Left kidney (tissue), 1 donor: ENCODE measurements at regions not wholly inside any gene's neighbourhood (a gene's known extent, or its start where the extent isn't known, plus 50 kb on each side); places are given as distances from the start of the nearest gene placed in this dataset.
A peak's percentile ranks its signal among the peaks of the same experiment; 100 is the strongest.
"Not testable (repeated sequence)": the region's sequence is repeated elsewhere in the genome, so short reads cannot be mapped to it uniquely, and the experiment has no call there.

Source experiments
- DNase-seq: peaks from one replicate; pipeline ENCODE4 v3.0.0-alpha.2; 2013

- peak; percentile 52 for DNase-seq
Measured at GRCh38 chr2:12543978-12544558, 172.7 kb upstream of the TRIB2 start.

DNA sequence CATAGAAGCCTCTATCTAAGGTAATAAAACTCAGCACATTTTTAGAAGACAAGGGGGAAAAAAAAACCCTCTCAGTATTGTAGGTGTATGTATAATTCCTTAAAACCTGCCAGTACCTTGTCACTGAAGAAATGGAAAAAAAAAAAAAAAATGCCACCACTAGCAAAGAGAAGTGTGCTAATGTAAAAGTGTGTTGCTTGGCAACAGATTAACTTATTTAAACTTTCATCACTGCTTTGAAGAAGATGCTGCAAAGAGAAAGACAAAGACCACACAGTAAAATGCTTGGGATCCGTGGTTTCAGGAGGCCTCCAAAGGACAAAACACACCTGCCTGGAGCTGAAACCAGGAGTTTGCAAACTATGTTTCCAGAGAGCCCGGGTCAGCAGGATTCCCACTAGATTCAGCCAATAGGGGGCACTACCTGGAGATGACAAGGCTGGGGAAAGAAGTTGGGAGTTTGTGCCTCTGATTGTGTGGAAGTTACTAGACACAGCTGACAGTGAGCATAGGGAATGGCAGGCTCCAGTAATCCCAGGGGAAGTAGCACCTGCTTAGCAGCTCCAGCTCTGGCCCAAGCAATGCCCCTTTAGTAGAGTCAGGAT lies 169.1 kb upstream of the TRIB2 start:
- no peak for DNase-seq

- DNase-seq: no peak
Measured at GRCh38 chr2:12548906-12549305, 167.8 kb upstream of the TRIB2 start.

- DNase-seq: no peak
Measured at GRCh38 chr2:12549641-12550040, 167.1 kb upstream of the TRIB2 start.

GRCh38 chr2:12552092-12552491 lies 164.6 kb upstream of the TRIB2 start:
- DNase-seq: no peak

DNA sequence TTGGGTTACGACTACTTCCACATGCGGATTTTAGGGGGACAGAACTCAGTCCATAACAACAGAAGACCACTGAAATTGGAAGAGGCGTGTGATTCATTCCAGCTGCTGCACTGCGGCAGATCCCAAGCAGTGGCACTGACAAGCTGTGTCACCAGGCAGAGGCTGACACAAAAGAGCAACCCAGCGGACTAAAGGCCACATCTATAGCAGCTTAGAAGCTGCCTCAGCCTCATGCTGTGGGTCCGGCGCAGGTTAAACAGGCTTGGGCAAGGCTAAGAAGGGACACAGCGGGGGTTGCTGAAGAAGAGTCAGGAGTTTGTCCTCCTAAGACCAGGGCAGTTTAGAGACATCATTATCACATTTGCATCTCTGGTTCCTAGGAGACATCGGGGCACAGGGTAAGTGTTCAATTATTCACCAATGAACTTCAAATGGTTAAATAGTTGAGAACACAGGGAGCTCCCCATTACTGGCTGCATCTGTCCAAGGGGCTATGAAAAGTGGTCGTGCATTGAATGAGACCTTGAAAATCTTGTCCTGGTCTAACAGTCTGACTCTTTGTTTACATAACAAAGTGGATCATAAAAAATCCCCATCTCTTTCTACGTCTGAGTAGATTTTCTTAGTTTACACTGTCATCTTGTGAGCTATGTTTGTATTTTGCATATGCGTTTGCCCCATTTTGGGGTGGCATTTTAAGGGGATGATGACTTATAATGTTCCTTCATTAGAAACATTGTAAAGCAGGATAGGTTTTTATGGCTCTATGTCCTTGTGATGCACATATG lies 162.3 kb upstream of the TRIB2 start:
- no peak for DNase-seq

GRCh38 chr2:12555012-12555645 lies 161.6 kb upstream of the TRIB2 start:
- no peak for DNase-seq

DNA sequence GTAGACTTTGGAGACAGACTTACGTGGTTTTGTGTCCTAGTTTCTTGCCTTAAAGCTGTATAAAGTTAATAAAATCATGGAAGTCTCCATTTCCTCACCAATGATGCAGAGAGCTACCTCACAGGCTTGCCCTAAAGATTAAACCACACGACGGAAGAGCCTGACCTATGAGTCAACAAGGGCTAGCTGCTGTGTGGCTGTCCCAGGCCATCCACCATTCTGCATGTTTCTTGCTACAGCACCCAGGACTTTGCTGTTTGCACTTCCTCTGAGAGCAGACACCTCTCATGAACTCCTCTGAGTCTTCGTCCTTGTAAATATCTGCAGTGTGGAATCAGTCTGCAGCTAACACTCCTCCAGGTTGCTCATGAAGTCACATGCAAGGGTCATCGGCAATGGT lies 160.0 kb upstream of the TRIB2 start:
- no peak for DNase-seq

DNA sequence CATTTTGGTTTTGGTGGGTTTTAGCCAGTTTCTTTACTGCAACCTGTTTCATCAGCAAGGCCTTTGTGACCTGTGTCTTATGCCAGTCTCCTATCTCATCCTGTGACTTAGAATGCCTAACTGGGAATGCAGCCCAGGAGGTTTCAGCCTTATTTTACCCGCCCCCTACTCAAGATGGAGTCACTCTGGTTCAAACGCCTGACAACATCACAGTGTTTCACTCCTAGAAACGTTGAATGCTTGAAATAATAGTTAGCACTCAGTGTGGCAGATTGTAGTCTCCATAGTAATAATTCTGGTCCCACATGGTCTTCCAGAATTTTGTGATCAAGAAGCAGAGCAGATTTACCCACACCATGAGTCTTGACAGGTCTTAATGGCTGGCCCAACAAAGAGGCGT lies 159.0 kb upstream of the TRIB2 start:
- no peak for DNase-seq

DNA sequence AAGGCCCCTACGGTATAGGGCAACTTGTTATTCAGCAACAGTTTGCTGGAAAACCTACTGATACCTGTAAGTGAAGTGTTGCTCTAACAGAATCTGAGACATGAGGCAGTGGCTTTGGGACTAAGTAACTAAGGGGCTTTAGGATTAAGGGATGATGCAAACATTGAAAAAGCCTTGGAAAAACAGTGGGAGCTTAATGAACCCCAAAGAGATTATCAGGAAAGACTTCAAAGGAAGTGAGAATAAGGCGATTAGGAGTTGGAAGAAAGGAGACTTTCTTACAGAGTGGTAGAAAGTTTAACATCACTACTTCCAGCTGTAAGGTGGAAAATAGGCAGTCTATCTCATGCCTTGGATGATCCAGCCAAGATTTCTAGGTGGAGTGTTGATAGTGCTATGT lies 158.2 kb upstream of the TRIB2 start:
- DNase-seq: no peak

DNA sequence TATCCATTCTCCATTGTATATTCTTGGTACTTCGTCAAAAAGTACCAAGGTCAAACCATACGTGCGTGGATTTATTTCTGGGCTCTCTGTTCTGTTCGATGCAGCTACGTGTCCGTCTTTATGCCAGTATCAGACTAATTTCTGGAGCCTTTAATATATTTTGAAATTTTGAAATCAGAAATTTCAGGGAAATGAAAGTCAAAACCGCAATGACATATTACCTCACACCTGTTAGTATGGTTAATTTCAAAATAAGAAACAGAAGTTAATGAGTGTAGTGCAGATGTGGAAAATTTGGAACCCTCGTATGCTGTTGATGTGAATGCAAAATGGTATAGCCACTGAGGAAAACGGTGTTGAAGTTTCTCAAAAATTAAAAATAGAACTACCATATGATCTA lies 156.1 kb upstream of the TRIB2 start:
- no peak for DNase-seq

DNA sequence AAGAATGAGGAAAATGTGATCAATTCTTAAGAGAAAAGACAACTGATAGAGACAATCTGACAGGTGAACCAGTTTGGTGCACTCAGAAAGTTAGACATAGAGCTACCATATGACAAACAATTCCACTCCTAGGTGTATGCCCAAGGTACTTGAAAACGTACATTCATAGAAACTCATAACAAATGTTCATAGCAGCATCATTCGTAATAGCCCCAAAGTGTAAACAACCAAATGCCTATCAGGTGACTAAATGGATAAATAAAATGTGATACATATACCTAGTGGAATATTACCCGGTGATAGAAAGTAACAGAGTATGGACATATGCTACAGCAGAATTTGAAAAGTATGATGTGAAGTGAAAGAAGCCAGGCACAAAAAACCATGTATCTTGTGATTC lies 149.3 kb upstream of the TRIB2 start:
- DNase-seq: no peak

DNA sequence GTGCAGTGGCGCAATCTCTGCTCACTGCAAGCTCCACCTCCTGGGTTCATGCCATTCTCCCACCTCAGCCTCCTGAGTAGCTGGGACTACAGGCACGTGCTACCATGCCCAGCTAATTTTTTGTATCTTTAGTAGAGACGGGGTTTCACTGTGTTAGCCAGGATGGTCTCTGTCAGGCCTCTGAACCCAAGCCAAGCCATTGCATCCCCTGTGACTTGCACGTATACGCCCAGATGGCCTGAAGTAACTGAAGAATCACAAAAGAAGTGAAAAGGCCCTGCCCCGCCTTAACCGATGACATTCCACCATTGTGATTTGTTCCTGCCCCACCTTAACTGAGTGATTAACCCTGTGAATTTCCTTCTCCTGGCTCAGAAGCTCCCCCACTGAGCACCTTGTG lies 147.2 kb upstream of the TRIB2 start:
- DNase-seq: not testable (repeated sequence)

- DNase-seq: not testable (repeated sequence)
Measured at GRCh38 chr2:12569929-12570328, 146.8 kb upstream of the TRIB2 start.

DNA sequence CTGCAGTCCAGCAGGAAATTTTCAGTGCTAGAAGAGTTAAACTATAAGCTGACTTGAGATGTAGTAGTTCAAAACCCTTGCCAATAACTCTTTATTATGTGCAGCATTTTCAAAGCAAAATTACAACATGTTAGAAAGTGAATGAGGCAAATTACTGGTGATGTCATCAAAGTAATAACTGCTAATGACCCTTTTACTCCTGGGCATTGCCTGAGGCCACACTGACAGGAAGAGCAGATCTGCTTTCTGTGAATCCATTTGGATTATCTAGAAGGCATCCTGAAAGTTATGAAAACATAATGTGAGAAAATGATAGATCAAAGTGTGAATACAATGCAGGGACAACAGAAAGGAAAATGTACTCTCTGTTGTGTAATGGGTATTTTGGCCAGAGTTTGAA lies 139.6 kb upstream of the TRIB2 start:
- no peak for DNase-seq

GRCh38 chr2:12577567-12578253 lies 139.0 kb upstream of the TRIB2 start:
- no peak for DNase-seq

DNA sequence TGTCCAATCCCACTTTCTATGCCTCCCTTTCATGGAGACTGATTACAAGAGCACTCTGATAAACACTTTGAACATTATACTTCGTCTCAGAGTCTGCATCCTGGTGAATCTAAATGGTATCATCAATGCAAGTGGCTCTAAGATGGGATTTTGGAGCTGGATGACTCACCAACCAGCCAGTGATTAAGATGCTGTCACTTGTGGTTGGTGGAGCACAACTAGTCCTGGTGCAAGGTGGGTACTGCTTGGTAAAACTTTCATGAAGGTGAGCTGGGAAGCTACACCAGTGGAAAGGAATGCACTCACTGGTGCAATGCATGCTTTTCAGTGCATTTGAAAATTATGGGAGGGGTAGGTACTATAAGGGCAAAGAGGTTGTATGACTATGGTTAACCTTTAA lies 137.7 kb upstream of the TRIB2 start:
- DNase-seq: no peak

- DNase-seq: no peak
Measured at GRCh38 chr2:12584338-12584737, 132.4 kb upstream of the TRIB2 start.

- DNase-seq: no peak
Measured at GRCh38 chr2:12585784-12586183, 131.0 kb upstream of the TRIB2 start.

DNA sequence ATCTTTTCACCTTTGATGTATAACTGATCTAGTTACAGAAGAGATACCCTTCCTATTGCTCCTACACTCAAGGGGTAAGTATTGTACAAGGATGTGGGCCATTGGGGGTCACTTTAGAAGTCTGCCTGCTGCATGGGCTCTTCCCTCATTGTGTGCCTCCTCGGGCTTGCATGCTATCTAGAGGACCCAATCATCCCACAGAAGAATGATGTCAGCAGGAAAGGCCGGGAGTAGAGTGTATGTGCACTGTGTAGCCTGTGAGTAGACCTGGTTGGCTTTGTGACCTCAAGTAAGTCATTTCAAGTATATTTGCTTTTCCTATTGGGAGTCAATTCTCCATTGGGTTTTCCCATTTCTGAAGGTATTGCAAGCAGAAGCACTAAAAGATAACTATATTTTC lies 129.5 kb upstream of the TRIB2 start:
- no peak for DNase-seq

DNA sequence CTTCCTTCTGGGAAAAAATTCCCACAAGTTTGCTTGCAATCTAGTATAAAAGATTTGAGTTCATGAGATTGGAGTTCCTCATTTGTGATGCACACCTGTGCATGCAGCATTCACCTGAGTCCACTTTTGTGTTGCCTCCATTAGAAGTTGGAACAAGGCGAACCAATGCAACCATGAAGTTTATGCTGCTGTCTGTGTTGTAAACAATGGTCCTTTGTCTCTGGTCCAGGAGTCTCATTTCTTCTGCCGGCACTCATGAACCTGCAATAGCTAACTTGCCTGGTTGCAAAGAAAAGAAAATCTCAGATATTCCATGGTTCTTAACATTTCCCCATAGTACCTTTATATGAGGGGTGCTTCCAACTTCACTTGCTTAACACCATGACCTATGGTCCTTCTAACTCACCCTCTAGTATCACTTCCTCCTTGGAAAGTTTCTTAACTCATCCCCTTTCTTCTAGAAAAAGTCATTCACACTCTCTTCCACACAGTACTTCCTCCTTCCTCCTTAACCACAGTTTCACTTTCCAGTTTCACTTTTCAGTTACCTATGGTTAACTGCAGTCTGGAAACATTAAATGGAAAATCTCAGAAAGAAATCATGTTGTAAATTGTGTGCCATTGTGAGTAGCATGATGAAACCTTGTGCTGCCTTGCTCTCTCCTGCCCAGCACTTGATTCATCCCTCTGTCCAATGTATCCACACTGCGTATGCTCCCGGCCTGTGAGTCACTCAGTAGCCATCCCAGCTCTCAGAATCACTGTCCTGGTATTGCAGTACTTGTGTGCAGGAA lies 128.8 kb upstream of the TRIB2 start:
- DNase-seq: no peak

DNA sequence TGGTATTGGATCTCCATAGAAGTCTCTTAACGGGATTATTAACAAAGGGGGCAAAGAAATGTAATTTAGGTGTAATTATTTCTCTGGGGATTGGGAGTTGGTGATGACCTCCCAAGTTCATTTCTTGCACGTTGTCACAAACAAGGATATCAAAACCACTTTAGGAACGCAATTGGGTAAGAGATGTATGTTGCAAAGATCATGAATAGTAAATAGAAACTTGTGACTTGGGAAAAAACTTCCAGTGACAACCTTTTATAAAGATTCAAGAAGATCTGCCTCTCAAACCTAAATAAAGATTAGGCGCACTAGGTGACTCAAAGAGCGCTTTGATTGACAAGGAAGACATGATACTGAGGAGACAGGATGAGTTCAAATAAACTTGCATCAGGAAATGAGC lies 127.8 kb upstream of the TRIB2 start:
- DNase-seq: no peak
